Fibroblast of skin of left biceps (primary cell): ENCODE measurements at regions not wholly inside any gene's neighbourhood (a gene's known extent, or its start where the extent isn't known, plus 50 kb on each side); places are given as distances from the start of the nearest gene placed in this dataset.

Experiments
- DNase-seq, 2 experiments: peaks; one replicate each; pipeline ENCODE4 v3.0.0-alpha.2; 2013; ENCODE audit warnings: low read depth in 2 of 2

GRCh38 chr10:53749439-53749838, 976.9 kb upstream of the MBL2 start:
- no peak for DNase-seq

GRCh38 chr10:53748319-53748718, 975.7 kb upstream of the MBL2 start:
- no peak for DNase-seq

- DNase-seq = no peak
Observed at GRCh38 chr10:53744746-53745145, 972.2 kb upstream of the MBL2 start.

- DNase-seq = no peak
Observed at GRCh38 chr10:53744176-53744575, 971.6 kb upstream of the MBL2 start.

- DNase-seq = no peak
Observed at GRCh38 chr10:53737132-53737531, 964.5 kb upstream of the MBL2 start.

- DNase-seq = no peak
Observed at GRCh38 chr10:53726921-53727320, 954.3 kb upstream of the MBL2 start.

GRCh38 chr10:53724581-53724980, 952.0 kb upstream of the MBL2 start:
- DNase-seq = no peak

GRCh38 chr10:53719658-53720057, 947.1 kb upstream of the MBL2 start:
- no peak for DNase-seq

- DNase-seq = no peak
Observed at GRCh38 chr10:53716156-53716555, 943.6 kb upstream of the MBL2 start.

GRCh38 chr10:53713431-53713830, 940.8 kb upstream of the MBL2 start:
- no peak for DNase-seq

GRCh38 chr10:53702489-53702888, 929.9 kb upstream of the MBL2 start:
- no peak for DNase-seq

GRCh38 chr10:53701213-53701612, 928.6 kb upstream of the MBL2 start:
- DNase-seq = no peak

GRCh38 chr10:53700278-53700677, 927.7 kb upstream of the MBL2 start:
- DNase-seq = no peak

- no peak for DNase-seq
Observed at GRCh38 chr10:53699684-53700083, 927.1 kb upstream of the MBL2 start.

- no peak for DNase-seq
Observed at GRCh38 chr10:53699231-53699630, 926.6 kb upstream of the MBL2 start.

GRCh38 chr10:53697038-53697437, 924.5 kb upstream of the MBL2 start:
- no peak for DNase-seq

- DNase-seq = no peak
Observed at GRCh38 chr10:53690524-53691240, 918.1 kb upstream of the MBL2 start.

- DNase-seq = no peak
Observed at GRCh38 chr10:53687800-53688199, 915.2 kb upstream of the MBL2 start.

GRCh38 chr10:53682885-53683284, 910.3 kb upstream of the MBL2 start:
- DNase-seq = no peak

- no peak for DNase-seq
Observed at GRCh38 chr10:53682458-53682857, 909.9 kb upstream of the MBL2 start.

- no peak for DNase-seq
Observed at GRCh38 chr10:53679666-53680065, 907.1 kb upstream of the MBL2 start.

GRCh38 chr10:53675177-53675576, 902.6 kb upstream of the MBL2 start:
- DNase-seq = no peak

GRCh38 chr10:53667063-53667462, 894.5 kb upstream of the MBL2 start:
- no peak for DNase-seq
